ENCODE measurements at regions not wholly inside any gene's neighbourhood (a gene's known extent, or its start where the extent isn't known, plus 50 kb on each side); places are given as distances from the start of the nearest gene placed in this dataset.

- Histone ChIP-seq H3K4me1 (ENCODE audit: control insufficient read depth in 1 of 2, insufficient read depth in 2 of 2, low read length in 2 of 2) (peaks cover 2% of the 10 kb centered on the region in 2 experiments), H3K79me1 (ENCODE audit: low read length) (peaks cover 2% of the 10 kb centered on the region), H4K8ac (ENCODE audit: low read depth, low read length) (no peak overlapping the region), H3K79me2 (ENCODE audit: control insufficient read depth, insufficient read depth, low read length, poor library complexity) (no peaks in the 10 kb centered on the region), H3K23ac (ENCODE audit: low read length) (no peak overlapping the region), H2AK5ac (ENCODE audit: low read length) (no peak overlapping the region), H3K9me3 (ENCODE audit: insufficient read depth, low read depth, low read length) (no peaks in the 10 kb centered on the region), H3K9ac (ENCODE audit: low read length) (no peak overlapping the region), H3K14ac (ENCODE audit: low read length) (no peak overlapping the region), H3K4me2 (ENCODE audit: low read length) (no peak overlapping the region), H2BK5ac (ENCODE audit: low read depth, low read length, poor library complexity) (no peak overlapping the region), H3K4me3 (ENCODE audit: low read depth, low read length) (no peak overlapping the region), H3K36me3 (ENCODE audit: control insufficient read depth in 1 of 2, insufficient read depth in 2 of 2, low read length in 2 of 2) (no peaks in the 10 kb centered on the region), H3K4ac (ENCODE audit: low read depth, low read length) (no peak overlapping the region), H3K27me3 (ENCODE audit: insufficient read depth, low read length) (no peaks in the 10 kb centered on the region), H3K18ac (ENCODE audit: low read length) (no peak overlapping the region), H2AFZ (ENCODE audit: insufficient read depth, low read length, poor library complexity) (no peak overlapping the region), H2BK120ac (ENCODE audit: insufficient read depth, low read length, poor library complexity) (no peak overlapping the region), H4K91ac (ENCODE audit: low read depth, low read length) (no peak overlapping the region), H4K12ac (ENCODE audit: low read depth, low read length) (no peak overlapping the region), H2BK12ac (ENCODE audit: low read length) (no peak overlapping the region), H3K27ac (ENCODE audit: low read depth, low read length) (no peak overlapping the region)
- whole genome bisulfite sequencing (ENCODE audit: extremely low coverage, insufficient coverage, insufficient read length), result no CpG with 5 or more reads among the region's 2 CpGs
- no peak for DNase-seq
Observed at GRCh38 chr1:99594205-99594604, 51.7 kb upstream of the PALMD start.

DNA sequence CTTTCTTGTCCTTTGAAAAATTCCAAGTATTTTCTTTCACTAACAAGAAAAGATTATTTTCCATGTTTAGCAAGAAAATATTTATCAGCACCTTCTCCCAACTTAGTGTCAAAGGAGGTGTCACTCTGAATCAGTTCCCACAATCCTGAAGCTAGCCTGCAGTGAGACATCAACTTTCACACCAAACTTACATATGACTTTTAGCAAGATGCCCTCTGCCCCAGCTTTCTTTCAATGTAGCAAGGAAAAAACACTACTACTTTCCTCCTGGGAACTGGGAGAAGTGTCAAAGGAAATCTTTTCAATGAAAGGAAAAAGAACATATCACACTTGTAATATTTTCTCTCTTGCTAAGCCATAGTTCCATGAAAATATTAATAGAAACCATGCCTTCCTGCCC is 50.9 kb upstream of the PALMD start:
- Histone ChIP-seq H3K27ac (ENCODE audit: low read depth, low read length) (no peak overlapping the region), H3K18ac (ENCODE audit: low read length) (no peak overlapping the region), H3K9me3 (ENCODE audit: insufficient read depth, low read depth, low read length) (no peaks in the 10 kb centered on the region), H3K9ac (ENCODE audit: low read length) (no peak overlapping the region), H3K36me3 (ENCODE audit: control insufficient read depth in 1 of 2, insufficient read depth in 2 of 2, low read length in 2 of 2) (no peaks in the 10 kb centered on the region), H4K12ac (ENCODE audit: low read depth, low read length) (no peak overlapping the region), H3K4me1 (ENCODE audit: control insufficient read depth in 1 of 2, insufficient read depth in 2 of 2, low read length in 2 of 2) (peaks cover 2 to 6% of the 10 kb centered on the region in 2 experiments), H4K8ac (ENCODE audit: low read depth, low read length) (no peak overlapping the region), H2BK12ac (ENCODE audit: low read length) (no peak overlapping the region), H3K79me2 (ENCODE audit: control insufficient read depth, insufficient read depth, low read length, poor library complexity) (no peaks in the 10 kb centered on the region), H2BK5ac (ENCODE audit: low read depth, low read length, poor library complexity) (no peak overlapping the region), H3K4me2 (ENCODE audit: low read length) (no peak overlapping the region), H2BK120ac (ENCODE audit: insufficient read depth, low read length, poor library complexity) (no peak overlapping the region), H3K4ac (ENCODE audit: low read depth, low read length) (no peak overlapping the region), H3K23ac (ENCODE audit: low read length) (no peak overlapping the region), H3K79me1 (ENCODE audit: low read length) (peaks cover 2% of the 10 kb centered on the region), H4K91ac (ENCODE audit: low read depth, low read length) (no peak overlapping the region), H2AFZ (ENCODE audit: insufficient read depth, low read length, poor library complexity) (no peak overlapping the region), H3K4me3 (ENCODE audit: low read depth, low read length) (no peak overlapping the region), H2AK5ac (ENCODE audit: low read length) (no peak overlapping the region), H3K27me3 (ENCODE audit: insufficient read depth, low read length) (no peaks in the 10 kb centered on the region), H3K14ac (ENCODE audit: low read length) (no peak overlapping the region)
- DNase-seq, result no peak

DNA sequence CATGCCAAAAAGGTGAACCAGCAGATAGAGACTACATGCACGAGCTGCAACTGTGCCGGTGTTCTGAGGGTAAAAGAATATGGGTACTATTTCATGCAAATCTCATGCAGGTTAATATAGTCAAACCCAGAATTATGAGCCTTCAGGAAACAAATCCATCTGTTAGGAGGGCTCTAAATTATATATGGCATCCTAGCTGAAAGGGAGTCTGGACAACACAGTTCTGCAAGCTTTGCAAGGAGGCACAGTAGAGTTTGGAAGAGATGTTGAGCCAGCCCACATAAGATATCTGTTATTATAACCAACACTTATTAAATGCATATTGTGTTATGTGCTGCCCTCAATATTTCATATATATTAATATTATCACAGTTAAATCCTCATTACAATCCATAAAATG is 50.5 kb upstream of the PALMD start:
- Histone ChIP-seq H3K79me1 (ENCODE audit: low read length) (peaks cover 2% of the 10 kb centered on the region), H2BK5ac (ENCODE audit: low read depth, low read length, poor library complexity) (no peak overlapping the region), H3K9ac (ENCODE audit: low read length) (no peak overlapping the region), H3K4me3 (ENCODE audit: low read depth, low read length) (no peak overlapping the region), H3K4me2 (ENCODE audit: low read length) (no peak overlapping the region), H3K23ac (ENCODE audit: low read length) (no peak overlapping the region), H3K4ac (ENCODE audit: low read depth, low read length) (no peak overlapping the region), H2AFZ (ENCODE audit: insufficient read depth, low read length, poor library complexity) (no peak overlapping the region), H3K18ac (ENCODE audit: low read length) (no peak overlapping the region), H3K36me3 (ENCODE audit: control insufficient read depth in 1 of 2, insufficient read depth in 2 of 2, low read length in 2 of 2) (no peaks in the 10 kb centered on the region), H3K79me2 (ENCODE audit: control insufficient read depth, insufficient read depth, low read length, poor library complexity) (no peaks in the 10 kb centered on the region), H3K27ac (ENCODE audit: low read depth, low read length) (no peak overlapping the region), H2BK12ac (ENCODE audit: low read length) (no peak overlapping the region), H4K8ac (ENCODE audit: low read depth, low read length) (no peak overlapping the region), H4K12ac (ENCODE audit: low read depth, low read length) (no peak overlapping the region), H4K91ac (ENCODE audit: low read depth, low read length) (no peak overlapping the region), H3K4me1 (ENCODE audit: control insufficient read depth in 1 of 2, insufficient read depth in 2 of 2, low read length in 2 of 2) (peaks cover 2 to 6% of the 10 kb centered on the region in 2 experiments), H2AK5ac (ENCODE audit: low read length) (no peak overlapping the region), H3K14ac (ENCODE audit: low read length) (no peak overlapping the region), H3K9me3 (ENCODE audit: insufficient read depth, low read depth, low read length) (no peaks in the 10 kb centered on the region), H3K27me3 (ENCODE audit: insufficient read depth, low read length) (no peaks in the 10 kb centered on the region), H2BK120ac (ENCODE audit: insufficient read depth, low read length, poor library complexity) (no peak overlapping the region)
- no CpG with 5 or more reads among the region's 2 CpGs for WGBS (ENCODE audit: extremely low coverage, insufficient coverage, insufficient read length)
- DNase-seq, result no peak
